GM21619 (cell line): ENCODE measurements at regions not wholly inside any gene's neighbourhood (a gene's known extent, or its start where the extent isn't known, plus 50 kb on each side); places are given as distances from the start of the nearest gene placed in this dataset.
A peak's percentile ranks its signal among the peaks of the same experiment; 100 is the strongest.

ENCODE experiments used
- ATAC-seq: cut with Tn5 transposase; IDR thresholded peaks from one replicate; pipeline ENCODE4 v1.9.1; 2021; ENCODE audit not compliant: unreplicated experiment

DNA sequence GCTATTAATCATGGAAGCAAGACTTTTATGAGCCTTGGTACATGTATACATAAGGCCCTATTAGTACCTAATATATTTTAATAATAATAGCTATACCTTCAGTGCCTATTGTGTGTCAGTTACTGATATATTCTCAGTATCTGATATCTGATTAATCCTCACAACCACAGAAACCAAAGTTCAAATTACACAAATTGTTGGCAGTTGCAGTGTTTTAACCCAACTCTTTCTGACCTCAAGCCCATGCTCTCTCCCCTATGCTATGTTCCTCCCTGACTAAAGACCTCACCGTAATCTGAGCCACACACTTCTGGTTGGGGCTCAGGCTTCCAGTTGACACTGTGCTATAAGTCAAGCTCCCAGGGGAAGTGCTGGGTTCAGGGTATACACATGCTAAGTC is 214.4 kb downstream of the SPTSSA start:
- ATAC-seq: no peak

DNA sequence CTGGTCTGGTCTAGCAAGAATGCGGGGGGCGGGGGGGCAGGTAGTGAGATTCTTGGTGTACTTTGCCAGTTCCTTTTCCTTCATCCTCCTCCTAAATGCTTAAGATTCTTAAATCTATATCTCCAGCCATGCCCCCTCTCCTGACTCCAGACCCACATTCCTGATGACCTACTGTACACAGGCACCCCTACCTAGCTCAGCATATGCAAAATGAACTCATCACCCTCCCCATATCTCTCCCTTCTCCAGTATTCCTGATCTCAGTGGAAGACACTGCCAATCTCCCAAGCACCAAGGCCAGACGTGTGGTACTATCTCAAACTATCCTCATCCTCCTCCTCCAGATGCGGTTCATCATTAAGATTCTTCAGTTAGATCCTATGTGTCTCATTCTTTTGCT is 215.8 kb downstream of the SPTSSA start:
- ATAC-seq: no peak

DNA sequence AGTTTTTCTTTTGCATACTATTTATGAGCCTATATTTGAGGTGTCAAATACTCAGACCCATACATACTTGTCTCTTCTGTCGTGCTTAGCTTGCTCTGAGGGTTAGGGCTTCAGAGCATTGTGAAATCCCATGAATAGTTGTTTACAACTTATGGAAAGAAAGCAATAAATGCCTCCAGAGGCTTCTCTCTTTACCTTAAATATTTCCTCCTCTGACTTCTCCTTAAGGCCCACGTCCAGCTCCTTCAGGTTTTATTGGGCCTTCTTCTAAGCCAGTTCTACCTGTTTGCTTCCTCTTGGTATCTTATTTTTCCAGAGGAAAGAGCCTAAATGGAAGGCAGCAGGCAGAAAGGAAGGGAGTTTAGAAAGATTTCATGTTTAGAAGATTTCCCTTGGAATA is 218.6 kb downstream of the SPTSSA start:
- no peak for ATAC-seq

DNA sequence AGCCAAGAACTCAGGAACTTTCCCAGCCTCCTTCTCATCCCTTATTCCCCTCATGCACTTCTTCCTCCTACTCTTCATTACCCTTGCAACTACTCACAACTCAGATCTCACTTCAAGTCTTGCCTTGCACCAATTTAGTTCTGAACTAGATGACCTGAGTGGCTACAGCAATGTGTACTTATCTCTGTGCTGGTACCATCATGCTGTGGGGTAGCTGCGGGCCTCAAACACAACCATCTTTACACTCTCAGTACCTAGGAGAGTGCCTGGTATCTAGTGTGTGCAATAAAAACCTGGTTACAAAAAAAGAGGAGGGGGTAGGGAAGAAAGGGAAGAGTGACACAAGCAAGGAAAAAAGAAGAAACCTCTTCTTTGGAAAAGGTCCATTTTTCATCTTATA is 219.0 kb downstream of the SPTSSA start:
- no peak for ATAC-seq

DNA sequence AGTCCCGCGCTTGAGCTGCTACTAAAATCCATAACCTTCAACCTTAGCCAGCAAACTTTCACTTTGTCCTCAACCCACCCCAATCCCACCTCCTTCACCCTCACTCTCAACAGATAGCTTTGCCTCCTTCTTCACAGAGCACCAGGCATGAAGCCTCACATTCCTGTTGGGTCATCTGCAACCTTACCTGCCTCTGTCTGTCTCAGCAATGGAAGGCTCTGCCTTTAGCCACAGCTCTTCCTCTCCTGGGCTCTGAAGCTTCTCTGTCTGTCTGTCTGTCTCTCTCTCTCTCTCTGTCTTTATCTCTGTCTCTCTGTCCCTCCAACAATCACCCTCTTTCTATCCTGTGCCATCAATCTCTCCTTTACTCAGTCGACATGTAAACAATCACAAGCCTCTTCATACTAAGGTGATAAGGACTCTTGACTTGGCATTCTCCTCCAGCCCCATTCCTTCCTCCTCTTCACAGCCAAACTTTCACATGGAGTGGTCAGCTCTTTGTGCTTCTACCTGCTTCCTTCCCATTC is 220.8 kb downstream of the SPTSSA start:
- no peak for ATAC-seq

DNA sequence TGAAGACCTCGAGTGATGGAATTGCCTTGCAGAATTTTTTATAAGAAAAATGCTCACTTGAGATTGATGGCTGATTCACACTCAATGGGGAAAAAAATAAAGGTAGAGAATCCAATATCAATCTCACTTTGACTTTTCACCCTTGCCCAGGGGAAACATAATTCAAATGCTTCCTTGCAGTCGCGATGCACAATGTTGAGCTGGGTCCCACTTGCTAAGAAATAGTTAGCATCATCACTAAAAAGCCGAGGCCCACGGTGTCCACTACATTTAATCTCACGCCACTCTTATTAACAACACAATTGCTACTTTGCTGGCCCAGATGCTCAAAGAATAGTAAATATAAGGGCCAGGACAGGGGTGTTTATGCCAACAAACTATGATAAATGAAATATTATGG is 223.4 kb downstream of the SPTSSA start:
- no peak for ATAC-seq

DNA sequence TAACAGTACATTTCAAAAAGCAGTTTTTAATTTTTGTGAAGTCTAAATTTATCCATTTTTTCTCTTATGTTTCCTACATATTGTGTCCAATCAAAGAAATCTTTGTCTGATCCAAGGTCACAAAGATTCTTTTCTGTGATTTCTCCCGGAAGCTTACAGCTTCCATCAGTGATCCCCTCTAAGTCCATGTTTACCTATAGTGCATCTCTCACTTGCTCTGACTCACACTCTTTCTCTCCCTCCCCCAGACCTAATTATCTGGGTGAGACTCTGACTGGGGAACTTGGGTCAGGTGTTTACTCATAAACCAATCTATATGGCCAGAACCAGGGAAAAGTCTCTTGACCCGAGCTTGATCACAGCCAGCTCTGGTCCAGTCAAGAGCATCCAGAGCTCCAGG is 224.4 kb downstream of the SPTSSA start:
- no peak for ATAC-seq

DNA sequence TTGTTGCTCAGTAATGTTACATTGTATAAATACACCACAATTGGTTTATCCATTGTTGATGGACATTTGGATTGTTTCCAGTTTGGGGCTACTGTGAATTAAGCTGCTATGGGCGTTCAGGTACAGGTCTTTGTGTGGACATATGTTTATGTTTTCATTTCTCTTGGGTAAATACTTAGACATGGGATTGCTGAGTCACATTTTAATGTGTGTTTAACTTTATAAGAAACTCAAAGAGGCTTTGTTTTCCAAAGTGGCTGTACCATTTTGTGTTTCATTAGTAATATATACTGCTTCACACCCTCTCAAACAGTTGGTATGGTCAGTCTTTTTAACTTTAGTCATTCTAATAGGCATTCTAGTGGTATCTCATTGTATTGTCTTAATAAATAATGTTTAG is 225.0 kb downstream of the SPTSSA start:
- no peak for ATAC-seq

DNA sequence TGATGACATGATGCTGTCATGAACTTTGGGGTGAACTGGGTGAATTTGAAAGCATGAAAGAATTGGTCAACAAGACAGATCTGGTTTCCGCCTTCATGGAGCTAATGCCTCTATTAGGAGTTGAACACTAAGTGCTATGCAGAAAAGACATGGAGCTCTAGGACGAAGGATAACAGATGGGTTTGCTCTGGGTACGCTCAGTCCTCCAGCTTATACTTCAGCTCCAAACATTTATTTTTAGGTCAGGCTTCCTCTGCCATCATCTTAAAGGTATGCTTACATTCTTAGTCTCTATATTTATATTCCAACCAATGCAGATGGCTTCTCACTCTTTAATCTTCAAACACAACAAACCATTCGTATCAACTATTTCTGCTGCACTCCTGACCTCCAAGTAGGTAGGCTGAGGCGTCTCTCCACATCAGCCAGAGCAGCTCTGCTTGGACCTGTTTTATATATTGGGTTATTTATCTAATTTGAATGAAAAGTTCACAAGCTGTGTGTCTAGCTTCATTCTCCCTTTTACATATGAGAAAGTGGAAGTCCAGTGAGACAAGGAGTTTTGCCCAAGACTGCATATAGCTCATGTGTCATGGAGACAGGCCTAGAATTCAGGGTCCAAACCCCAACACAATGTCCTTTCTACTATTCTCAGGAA is 226.3 kb downstream of the SPTSSA start:
- no peak for ATAC-seq

DNA sequence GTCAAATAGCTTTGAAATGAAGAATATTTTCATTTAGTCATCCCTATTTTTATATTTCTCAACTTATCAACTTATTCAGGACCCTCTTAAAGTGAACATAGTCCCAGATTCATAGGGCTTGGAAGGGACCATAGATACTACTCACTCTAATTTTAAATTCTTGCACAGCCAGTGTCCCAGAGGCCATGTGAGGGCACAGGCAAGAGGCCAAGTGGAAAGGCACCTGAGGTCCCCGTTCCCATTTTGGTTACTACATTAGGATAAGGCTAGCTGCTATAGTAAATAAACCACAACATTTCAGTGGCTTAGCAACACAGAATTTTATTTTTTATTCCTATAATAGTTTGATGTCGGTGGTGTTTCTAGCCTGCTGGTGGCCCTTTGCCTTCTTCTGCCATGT is 227.8 kb downstream of the SPTSSA start:
- no peak for ATAC-seq

DNA sequence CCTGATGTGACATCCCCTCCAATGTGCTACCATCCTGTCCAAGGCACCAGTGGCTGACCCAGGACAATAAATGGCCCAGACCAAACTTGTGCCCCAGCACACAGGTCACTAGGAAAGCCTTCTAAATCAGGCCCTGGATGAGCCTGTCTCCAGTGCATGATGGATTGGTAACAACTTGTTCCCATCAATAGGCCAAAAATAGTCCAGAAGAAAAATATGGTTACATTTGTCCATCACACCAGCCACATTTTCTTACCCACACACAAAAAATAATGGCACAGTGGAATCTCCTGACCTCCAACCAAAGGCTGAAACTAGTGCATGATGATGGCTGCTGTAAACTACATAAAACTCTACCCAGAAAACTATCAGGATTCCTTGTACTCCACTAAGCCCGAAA is 228.4 kb downstream of the SPTSSA start:
- ATAC-seq: no peak

DNA sequence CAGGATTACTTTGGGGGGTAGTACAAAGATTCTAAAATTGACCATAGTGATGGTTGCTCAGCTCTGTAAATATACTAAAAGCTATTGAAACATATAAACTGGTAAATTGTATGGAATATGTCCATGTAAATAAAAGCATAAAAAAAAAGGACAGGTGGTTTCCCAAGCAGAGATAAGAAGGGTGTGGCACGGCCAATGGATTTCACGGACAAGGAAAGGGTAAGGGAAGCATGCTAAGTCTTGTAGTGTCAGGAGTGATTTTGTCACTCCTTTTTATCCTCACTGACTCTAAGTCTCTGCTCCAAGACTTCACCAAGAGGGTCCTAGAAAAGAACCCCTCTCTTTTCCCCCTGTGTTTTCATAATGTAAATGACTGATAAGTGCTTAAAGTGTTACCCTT is 229.2 kb downstream of the SPTSSA start:
- ATAC-seq: no peak

DNA sequence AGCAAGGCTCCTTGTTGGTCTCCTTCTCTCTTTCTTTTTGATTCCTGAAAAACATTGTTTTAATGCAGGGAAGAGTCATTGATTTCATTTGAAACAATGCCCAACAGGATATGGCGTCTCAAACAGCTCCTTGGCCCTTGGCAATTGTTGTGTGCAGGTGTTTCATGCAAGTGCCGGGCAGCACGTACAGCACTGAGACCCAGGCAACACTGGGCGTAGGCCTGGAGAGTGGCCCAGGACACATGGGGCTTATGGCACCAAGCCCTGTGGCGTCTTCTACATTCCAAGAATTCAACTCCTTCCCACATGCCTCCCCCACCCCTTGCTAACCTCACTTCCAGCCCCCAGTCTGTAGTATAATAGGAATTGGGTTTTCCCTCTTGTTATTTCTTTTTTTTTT is 230.4 kb downstream of the SPTSSA start:
- ATAC-seq: no peak

DNA sequence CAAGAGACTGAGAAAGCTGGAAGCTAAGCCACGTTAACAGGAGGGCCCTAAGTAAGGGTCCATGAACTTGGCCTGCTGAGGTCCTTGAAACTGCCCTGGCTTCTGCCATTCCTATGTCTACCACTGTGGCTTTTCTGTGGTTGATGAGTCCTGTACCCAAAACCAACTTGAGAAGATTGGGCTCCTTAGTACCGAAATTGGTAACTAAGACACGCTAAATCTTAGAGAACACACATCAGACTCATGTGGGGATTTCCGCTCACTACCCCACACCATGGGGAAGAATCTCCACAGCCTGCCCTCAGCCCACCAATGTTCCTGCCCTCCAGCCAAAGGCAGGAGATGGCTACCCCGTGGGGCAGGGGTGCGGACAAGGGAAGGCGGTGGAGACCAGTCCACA is 232.9 kb downstream of the SPTSSA start:
- ATAC-seq: no peak

DNA sequence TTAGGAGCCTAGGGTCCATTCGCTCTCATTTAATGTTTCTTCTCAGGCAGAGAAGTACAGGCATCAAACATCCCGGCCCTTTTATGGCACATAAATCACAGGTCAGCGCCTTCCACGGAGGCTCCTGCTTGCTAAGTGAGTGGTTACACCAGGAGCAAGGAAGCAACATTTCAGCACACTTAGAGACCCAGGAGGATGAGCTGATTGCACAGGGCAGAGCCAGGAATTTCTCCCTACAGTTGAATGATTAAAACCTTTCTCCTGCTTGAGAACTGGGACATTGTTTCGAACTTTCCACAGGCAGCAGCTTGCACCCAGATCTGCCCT is 233.4 kb downstream of the SPTSSA start:
- no peak for ATAC-seq

DNA sequence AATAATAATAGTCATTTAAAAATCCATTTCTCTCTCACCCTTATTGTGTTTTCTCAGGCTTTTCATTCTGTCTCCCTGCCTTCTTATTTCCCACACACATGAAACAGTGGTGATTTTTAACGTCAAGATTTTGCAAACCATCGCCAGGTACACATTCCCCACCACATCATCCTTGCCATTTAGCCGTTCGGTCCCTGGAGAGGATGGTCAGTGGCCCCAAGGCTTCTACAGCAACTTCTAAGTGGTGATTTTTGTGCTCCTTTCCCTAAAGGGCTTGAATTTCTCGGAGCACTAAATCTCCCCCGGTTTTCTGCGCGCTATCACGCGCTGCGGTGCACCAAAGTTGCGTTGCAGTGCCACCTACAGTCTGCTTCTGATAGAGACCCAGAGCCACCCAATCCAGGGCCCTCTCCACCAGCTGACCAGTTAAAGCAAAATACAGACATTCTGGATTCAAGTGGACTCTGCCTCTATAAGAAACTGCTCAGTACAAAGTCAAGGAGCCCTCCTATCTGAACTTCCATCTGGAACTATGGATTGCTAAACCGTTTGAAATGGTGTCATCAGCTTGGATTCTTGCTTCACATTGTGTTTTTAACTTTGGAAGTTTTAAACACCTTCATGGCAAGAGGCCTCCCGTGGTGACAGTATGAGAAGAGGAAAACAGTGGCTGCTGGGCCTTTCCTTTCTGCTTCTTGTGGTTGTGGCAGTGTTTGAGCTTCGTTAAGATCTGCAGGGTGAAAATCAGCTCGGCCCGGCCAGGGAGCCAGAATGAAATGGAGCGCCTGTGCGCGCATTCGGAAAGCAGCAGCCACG is 234.0 kb downstream of the SPTSSA start:
- peak; percentile 93 for ATAC-seq

DNA sequence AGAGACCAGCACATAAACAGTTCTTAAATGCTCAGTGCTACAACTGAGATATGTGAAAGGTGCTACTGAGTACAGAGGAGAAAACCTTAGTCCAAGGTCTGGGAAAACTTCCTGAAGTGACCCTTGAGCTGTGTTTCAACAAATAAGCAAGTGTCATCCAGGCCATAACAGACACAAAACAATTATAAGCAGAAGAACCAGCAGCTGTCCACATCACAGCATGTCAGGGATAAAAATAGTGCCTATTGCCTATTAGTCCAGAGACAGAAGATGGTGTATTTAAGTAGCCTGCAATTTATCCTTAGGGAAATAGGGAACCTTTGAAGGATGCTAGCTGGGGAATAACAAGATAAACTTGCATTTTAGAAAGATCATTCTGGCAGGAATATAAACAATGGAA is 237.8 kb downstream of the SPTSSA start:
- no peak for ATAC-seq

DNA sequence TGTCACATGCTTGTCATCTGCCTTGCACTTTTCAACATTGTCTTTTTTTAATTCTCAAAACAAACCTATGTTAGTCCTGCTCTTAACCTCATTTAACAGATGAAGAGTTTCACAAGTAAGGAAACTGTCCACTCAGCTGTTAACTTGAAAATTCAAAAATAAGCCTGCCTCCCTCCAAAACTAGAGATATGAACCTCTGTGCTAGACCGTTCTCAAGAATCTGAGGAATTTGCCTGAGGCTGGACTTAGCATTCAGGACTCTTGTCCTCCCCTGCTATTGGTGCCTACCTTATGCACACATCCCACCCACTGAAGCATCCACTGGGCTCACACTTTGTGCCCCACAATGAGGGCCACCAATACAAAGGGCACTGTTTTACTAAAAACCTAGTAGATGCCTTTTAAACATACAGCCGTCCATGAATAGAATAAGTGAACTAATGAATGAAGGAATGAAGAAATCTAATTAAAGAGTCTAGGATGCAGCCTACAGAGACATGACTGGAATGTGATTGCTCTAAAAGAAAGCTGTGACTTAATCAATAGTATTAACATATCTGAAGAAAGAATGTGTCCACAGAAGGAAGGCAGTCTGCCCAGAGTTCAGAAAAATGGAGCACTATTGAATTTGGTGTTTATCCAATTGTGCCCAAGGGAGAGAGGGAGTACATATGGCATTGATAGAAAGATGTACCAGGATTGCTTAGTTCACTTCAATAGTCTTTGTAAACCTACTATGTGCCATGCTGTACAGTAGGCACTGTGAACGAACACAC is 238.5 kb downstream of the SPTSSA start:
- ATAC-seq: no peak

DNA sequence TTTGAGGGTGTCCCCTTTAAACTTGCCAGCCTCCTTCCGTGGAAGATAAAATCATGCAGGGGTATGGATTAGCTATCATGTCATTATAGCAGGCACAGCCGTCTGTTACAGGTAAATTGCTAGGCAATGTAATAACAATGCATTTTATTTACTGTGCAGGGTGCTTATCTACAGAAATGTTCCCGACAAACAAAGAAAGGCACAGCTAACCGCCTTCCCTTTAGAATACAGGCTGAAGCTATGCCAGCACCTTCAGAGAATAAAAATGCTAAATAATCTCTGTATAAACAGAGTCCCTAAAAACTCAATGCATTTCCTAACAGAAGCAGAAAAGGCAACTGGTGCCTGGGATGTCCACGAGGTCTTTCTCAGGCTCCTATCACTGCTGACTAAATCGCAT is 239.2 kb downstream of the SPTSSA start:
- no peak for ATAC-seq

DNA sequence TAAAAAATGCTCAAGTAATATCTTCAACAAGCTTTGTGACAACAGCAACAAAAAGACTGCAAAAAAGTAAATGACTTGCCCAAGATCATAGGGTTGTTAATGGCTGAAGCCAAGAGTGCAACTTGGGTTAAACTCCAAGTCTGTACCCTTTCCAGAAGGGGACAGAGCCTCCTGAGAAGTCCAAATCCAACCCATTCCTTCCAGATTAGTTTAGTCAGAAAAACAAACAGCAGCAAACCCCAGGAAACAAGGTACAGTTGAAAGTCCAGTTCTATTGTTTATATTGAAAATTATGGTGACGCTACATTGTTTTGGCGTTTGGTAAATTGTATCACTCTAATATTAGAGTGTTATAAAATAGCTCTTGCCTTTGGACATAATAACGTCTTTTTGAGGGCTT is 239.9 kb downstream of the SPTSSA start:
- ATAC-seq: no peak

DNA sequence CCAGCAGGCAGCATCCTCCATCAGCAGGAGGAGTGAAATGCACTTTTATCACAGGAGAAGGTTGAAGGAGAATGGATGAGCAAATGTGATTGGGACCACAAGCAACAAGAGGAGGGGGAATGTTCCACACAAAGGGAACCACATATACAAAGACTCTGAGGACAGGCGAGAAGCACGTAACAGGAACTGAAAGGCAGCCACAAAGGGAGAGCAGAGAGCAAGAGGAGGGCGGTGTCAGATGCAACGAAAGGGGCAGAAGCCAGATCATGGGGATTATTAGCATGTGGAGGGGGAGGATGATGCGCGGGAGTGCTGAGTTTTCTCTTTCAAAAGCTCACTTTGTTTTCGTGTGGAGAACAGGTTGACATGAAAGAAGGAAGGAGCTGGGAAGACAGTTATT is 241.1 kb downstream of the SPTSSA start:
- peak; percentile 93 for ATAC-seq

DNA sequence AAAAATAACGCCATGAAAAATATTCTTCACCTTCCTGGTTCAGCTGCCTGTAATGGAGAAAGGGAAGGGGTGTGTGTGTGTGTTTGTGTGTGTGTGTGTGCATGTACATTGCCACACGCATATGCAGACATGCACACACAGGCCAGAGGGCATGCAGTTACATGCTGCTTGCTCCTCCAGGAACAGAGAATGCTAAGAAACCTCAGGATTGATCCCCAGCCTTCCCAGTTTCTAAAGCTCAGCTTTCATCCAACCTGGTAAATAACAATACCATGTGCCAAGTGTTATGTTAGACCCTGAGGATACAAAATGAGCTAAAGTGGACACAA is 241.7 kb downstream of the SPTSSA start:
- ATAC-seq: no peak
